ENCODE measurements at regions not wholly inside any gene's neighbourhood (a gene's known extent, or its start where the extent isn't known, plus 50 kb on each side); places are given as distances from the start of the nearest gene placed in this dataset.

DNA sequence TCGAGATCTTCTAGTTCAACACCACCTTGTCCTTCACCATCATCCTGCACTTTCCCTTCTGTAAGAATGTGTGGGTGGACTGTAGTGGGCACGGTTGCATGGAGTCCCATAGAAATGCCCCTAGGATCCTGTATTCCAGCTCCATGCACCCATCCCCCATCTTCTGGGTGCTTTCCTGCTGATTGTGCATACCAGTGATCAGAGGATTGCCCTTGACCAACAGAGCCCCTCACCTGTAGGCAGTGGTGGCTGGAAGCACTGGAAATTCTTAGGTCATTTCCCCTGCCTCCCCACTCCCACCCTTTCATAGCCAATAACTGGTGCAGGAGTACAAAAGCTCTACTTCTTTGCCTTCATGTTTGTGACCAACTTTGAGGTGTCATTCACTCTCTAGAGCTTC, 213.4 kb upstream of the ARSJ start:
- TF ChIP-seq, protein P1, sequence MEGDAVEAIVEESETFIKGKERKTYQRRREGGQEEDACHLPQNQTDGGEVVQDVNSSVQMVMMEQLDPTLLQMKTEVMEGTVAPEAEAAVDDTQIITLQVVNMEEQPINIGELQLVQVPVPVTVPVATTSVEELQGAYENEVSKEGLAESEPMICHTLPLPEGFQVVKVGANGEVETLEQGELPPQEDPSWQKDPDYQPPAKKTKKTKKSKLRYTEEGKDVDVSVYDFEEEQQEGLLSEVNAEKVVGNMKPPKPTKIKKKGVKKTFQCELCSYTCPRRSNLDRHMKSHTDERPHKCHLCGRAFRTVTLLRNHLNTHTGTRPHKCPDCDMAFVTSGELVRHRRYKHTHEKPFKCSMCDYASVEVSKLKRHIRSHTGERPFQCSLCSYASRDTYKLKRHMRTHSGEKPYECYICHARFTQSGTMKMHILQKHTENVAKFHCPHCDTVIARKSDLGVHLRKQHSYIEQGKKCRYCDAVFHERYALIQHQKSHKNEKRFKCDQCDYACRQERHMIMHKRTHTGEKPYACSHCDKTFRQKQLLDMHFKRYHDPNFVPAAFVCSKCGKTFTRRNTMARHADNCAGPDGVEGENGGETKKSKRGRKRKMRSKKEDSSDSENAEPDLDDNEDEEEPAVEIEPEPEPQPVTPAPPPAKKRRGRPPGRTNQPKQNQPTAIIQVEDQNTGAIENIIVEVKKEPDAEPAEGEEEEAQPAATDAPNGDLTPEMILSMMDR (IDR thresholded peaks at IDR 0.05): no peak
- TF ChIP-seq POLR2A (IDR thresholded peaks at IDR 0.05): no peak
